ENCODE measurements at regions not wholly inside any gene's neighbourhood (a gene's known extent, or its start where the extent isn't known, plus 50 kb on each side); places are given as distances from the start of the nearest gene placed in this dataset.
A peak's percentile ranks its signal among the peaks of the same experiment; 100 is the strongest.

DNA sequence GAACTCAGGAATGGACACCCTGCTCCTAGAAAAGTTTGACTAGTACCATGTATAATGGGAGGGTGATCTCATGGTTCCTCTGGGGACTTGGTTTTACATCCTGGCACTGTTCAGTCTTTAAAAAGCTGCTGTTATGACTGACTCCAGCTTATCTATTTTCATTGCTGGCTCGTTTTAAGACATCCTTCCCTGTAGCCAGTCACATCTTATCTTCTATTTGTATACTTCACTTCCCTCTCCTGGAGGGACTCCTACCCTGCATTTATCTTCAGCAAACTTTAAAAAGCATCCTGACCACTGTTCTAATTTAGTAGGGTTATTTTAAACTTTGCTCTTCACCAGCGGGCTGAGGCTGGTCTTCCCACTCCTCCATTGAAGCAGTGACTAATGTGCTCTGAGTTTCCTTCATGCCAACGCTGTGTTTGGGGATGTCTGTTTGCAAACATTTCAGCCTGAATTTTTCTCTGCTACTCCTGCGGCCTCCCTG, 72.9 kb upstream of the ARMC3 start:
- H3K36me3 ChIP-seq (ENCODE audit: control insufficient read depth in 2 of 3, insufficient read depth in 3 of 3, low read length in 3 of 3), result no peaks in the 10 kb centered on the region
- H3K4me1 ChIP-seq (ENCODE audit: control insufficient read depth in 2 of 3, insufficient read depth in 2 of 3, low read depth in 1 of 3, low read length in 3 of 3), result no peaks in the 10 kb centered on the region
- H3K27me3 ChIP-seq (ENCODE audit: control insufficient read depth, insufficient read depth, low read length), result no peaks in the 10 kb centered on the region
- no peaks in the 10 kb centered on the region for H3K9me3 ChIP-seq (ENCODE audit: control insufficient read depth in 2 of 3, insufficient read depth in 1 of 3, low read length in 3 of 3)
- FAIRE-seq (no peak), DNase-seq (no peak)
- no peak overlapping the region for H3K4me3 ChIP-seq (ENCODE audit: low read length in 3 of 3)
- no peak overlapping the region for H3K9ac ChIP-seq (ENCODE audit: low read length in 3 of 3)
- TF ChIP-seq, protein P1, sequence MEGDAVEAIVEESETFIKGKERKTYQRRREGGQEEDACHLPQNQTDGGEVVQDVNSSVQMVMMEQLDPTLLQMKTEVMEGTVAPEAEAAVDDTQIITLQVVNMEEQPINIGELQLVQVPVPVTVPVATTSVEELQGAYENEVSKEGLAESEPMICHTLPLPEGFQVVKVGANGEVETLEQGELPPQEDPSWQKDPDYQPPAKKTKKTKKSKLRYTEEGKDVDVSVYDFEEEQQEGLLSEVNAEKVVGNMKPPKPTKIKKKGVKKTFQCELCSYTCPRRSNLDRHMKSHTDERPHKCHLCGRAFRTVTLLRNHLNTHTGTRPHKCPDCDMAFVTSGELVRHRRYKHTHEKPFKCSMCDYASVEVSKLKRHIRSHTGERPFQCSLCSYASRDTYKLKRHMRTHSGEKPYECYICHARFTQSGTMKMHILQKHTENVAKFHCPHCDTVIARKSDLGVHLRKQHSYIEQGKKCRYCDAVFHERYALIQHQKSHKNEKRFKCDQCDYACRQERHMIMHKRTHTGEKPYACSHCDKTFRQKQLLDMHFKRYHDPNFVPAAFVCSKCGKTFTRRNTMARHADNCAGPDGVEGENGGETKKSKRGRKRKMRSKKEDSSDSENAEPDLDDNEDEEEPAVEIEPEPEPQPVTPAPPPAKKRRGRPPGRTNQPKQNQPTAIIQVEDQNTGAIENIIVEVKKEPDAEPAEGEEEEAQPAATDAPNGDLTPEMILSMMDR (IDR thresholded peaks at IDR 0.05; ENCODE audit: borderline replicate concordance, extremely low read depth, insufficient read depth), result no peak
- H3K27ac ChIP-seq (ENCODE audit: low read depth in 2 of 2, low read length in 2 of 2), result peak overlapping the region in 1 of 2 donors; percentile 37
- intact Hi-C loops (cut with DNase I), result no loop called here

DNA sequence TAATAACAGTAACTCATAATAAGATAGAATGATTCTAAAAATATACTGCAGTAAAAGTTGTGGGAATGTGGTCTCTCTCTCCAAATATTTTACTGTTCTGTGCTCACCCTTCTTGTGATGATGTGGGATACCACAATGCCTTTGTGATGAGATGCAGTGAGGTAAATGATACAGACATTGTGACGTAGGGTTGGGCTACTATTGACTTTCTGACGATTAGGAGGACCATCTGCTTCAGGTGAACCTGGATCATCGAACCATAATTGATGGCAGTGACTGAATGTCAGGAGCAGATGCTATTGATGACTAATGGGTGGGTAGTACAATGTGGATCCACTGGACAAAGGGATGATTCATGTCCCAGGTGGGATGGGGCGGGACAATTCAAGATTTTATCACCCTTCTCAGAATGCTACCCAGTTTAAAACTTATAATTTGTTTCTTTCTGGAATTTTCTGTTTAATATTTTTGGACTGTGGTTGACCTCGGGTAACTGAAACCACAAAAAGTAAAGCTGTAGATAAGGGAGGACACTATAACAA, 73.9 kb upstream of the ARMC3 start:
- intact Hi-C loops (cut with DNase I), result no loop called here
- peaks cover 0 to 3% (median 3%) of the 10 kb centered on the region in 3 donors for H3K4me1 ChIP-seq (ENCODE audit: control insufficient read depth in 2 of 3, insufficient read depth in 2 of 3, low read depth in 1 of 3, low read length in 3 of 3)

DNA sequence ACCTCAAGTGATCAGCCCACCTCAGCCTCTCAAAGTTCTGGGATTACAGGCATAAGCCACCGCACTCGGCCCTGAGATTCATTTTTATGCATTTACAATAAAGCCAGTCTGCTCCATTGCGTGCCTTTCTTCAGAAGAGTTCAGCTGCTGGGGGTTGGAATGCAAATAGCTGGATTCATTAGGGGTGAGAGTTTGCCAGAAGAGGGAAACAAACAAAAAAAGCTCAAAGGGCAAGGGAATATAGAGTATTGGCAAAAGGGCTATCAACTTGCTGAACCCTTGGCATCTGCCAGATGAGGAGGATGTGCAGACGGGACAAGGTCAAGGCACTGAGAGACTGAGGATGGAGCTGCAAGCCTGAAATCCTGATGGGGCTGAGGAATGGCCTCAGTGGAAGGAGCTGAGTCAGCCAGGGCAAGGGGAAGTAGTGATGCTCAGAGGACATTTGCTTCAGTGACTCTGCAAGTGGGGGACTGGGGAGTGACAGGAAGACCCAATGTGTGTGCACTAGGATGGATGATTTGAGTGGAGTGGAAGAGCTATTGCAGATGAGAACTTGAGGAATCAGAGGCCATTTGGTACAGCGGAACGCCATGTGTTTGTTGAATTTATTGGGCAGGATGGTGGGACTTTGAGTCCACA, 75.0 kb upstream of the ARMC3 start:
- FAIRE-seq, result no peak

More for the DNA sequence above, 73.9 kb upstream of the ARMC3 start:
- FAIRE-seq (no peak), DNase-seq (no peak)
- no peaks in the 10 kb centered on the region for H3K27me3 ChIP-seq (ENCODE audit: control insufficient read depth, insufficient read depth, low read length)
- H3K36me3 ChIP-seq (ENCODE audit: control insufficient read depth in 2 of 3, insufficient read depth in 3 of 3, low read length in 3 of 3), result no peaks in the 10 kb centered on the region
- H3K4me3 ChIP-seq (ENCODE audit: low read length in 3 of 3), result no peak overlapping the region
- H3K9ac ChIP-seq (ENCODE audit: low read length in 3 of 3), result no peak overlapping the region
- no peak overlapping the region for H3K27ac ChIP-seq (ENCODE audit: low read depth in 2 of 2, low read length in 2 of 2)
- H3K9me3 ChIP-seq (ENCODE audit: control insufficient read depth in 2 of 3, insufficient read depth in 1 of 3, low read length in 3 of 3), result no peaks in the 10 kb centered on the region
- TF ChIP-seq, protein P1 (IDR thresholded peaks at IDR 0.05; ENCODE audit: borderline replicate concordance, extremely low read depth, insufficient read depth), result no peak

More for the DNA sequence above, 75.0 kb upstream of the ARMC3 start:
- peaks cover 0 to 5% (median 5%) of the 10 kb centered on the region in 3 donors for H3K4me1 ChIP-seq (ENCODE audit: control insufficient read depth in 2 of 3, insufficient read depth in 2 of 3, low read depth in 1 of 3, low read length in 3 of 3)
- TF ChIP-seq, protein P1 (IDR thresholded peaks at IDR 0.05; ENCODE audit: borderline replicate concordance, extremely low read depth, insufficient read depth), result no peak
- no peaks in the 10 kb centered on the region for H3K36me3 ChIP-seq (ENCODE audit: control insufficient read depth in 2 of 3, insufficient read depth in 3 of 3, low read length in 3 of 3)
- intact Hi-C loops (cut with DNase I), result no loop called here
- no peak for DNase-seq
- no peak overlapping the region for H3K9ac ChIP-seq (ENCODE audit: low read length in 3 of 3)
- no peaks in the 10 kb centered on the region for H3K27me3 ChIP-seq (ENCODE audit: control insufficient read depth, insufficient read depth, low read length)
- H3K4me3 ChIP-seq (ENCODE audit: low read length in 3 of 3), result no peak overlapping the region
- H3K27ac ChIP-seq (ENCODE audit: low read depth in 2 of 2, low read length in 2 of 2), result no peak overlapping the region
- no peaks in the 10 kb centered on the region for H3K9me3 ChIP-seq (ENCODE audit: control insufficient read depth in 2 of 3, insufficient read depth in 1 of 3, low read length in 3 of 3)

Data from kidney (tissue), 13 donors.